Activated T-cell treated with anti-CD3 and anti-CD28 coated beads for 4 hours (primary cell): ENCODE measurements at regions not wholly inside any gene's neighbourhood (a gene's known extent, or its start where the extent isn't known, plus 50 kb on each side); places are given as distances from the start of the nearest gene placed in this dataset.

Experiments used
- DNase-seq: peaks from one replicate; pipeline ENCODE4 v3.0.0-alpha.2; 2020

DNA sequence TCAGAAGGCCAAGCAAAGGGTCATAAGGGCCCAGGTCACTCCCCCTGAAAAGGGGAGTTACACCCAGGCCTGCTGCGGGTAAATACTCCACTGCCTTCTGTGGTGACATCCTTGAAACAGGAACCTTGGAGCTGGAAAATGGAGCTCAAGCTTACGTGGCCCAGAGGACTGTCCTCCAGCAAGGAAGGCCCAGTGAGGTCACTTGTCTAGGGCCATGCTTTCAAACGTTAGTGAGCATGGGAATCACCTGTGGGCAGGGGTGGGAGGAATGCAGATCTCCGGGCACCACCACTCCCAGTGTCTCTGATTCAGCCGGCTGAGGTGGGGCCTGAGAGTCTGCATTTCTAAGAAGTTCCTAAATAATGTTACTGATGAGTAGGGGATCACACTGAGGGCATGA, 140.5 kb upstream of the CCND2 start:
- no peak for DNase-seq

DNA sequence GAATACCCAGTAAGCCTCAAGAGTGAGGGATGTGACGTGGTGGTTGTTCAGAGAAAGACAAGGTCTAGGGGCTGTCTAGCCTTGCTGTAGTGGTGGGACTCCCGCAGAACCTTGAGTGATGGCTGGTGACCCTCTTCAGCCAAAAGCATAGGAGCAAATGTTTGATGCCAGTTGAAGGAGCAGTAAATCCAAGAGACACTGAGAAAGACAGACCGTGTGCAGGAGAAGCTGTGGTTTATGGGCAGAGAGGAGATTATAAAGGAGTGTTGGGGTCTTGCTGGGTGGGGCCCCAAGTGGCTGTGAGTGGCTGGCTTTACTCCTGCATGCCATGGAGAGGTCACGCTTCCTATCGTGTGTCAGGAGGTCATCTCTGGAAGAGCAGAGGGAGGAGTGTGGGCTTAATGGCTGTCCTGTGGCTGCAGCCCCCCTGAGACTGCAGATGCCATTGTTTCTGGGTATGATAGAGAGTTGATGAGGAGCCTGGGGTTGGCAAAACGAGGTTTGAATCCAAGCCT, 152.0 kb upstream of the CCND2 start:
- DNase-seq, result no peak

DNA sequence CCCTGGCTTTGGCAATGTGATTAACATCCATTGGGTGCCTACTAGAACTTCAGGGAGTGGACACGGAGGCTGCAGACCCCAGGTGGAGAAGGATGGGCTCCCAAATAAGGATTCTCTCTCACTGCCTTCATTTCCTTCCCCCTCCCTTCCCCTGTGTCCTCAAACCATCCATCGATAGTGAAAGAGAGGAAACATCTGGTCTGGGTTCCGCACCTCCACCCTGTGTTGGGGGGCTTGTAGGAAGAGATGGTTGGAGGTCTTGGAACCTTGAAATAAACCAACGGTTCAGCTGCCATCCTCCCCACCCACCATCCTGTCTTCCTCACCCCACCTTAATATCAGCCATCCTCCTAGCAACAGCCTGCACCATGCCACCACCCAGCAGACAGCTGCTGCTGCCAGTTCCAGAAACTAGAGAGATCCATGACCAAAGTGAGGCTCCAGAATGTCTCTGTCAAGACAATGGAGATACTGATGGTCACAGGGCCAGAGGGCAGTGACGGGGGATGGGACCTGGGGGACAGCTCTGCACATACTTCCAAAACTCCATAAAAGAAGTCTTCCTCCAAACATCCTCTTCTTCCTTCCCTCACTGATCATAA, 153.1 kb upstream of the CCND2 start:
- DNase-seq, result no peak

DNA sequence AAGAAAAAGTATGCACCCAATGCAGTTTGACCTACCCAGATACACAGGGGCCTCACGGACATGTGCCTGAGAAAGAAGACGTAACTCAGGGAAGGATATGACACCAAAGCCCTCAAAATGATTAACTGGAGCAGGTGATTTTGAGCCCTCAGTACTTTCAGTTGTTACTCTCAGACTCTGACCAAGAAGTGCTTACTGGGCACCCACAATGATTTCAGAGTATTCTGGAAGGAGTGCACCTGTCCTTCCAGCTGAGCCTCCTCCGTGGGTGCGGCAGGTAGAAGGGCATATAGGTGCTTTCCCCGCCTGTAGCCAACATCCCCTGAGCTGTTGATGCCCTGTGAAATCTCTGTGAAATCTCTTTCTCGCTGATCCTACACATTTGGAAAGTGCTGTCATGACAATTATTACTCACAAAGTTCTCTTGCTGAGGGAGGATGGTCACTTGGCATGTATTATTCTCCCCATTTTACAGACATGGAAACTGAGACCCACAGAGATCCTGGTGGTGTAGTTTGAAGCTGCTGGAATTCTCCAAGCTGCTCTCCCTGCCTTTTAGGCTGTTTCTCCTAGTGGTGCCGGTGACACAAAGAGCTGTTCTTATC, 154.3 kb upstream of the CCND2 start:
- DNase-seq, result no peak

DNA sequence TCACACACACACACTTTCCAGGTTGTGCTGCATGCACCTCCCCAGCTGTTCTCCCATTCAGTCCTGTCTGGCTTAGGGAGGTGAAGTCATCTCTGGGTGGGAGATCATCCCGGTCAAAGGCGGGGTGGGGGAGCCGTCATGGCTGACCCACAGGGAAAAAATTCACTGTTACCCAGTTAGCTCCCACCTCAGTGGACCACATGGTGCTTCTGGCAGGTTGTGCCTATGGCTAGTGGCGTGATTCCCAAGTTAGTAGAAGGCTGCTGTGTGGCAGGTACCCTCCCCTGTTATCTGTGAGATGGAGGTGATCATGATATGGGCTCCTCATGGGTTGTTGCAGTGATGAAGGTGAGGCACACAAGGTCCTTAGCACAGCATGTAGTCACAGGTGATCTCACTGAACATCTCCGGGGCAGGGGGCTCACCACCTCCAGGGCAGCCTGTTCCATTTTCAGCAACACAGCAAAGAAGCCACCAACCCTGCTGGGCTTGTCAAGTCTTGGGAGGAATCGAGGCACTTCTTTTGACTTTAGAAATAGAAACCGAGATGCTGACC, 154.9 kb upstream of the CCND2 start:
- no peak for DNase-seq

DNA sequence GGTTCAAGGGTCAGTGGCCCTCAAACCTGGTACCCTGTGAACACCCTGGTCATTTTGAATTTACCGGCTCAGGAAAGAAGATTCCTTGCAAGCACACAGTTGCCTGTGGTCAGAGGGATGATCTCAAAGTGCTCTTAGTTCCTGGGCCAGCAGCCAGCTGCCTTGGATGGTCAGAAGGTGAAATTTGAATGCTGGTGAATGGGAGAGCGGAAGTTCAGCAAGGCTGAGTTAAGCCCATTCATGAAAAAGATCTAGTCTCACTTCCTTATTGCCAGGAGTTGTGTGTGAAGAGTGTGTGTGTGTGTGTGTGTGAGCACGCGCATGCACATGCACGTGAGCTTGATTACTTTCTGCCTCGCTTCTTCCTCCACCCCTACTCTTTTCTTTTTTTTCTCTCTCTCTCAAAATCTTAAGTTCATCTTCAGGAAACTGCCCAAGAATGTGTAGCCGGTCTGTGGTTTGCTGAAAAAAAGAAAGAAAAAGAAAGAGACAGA, 155.5 kb upstream of the CCND2 start:
- DNase-seq, result no peak

DNA sequence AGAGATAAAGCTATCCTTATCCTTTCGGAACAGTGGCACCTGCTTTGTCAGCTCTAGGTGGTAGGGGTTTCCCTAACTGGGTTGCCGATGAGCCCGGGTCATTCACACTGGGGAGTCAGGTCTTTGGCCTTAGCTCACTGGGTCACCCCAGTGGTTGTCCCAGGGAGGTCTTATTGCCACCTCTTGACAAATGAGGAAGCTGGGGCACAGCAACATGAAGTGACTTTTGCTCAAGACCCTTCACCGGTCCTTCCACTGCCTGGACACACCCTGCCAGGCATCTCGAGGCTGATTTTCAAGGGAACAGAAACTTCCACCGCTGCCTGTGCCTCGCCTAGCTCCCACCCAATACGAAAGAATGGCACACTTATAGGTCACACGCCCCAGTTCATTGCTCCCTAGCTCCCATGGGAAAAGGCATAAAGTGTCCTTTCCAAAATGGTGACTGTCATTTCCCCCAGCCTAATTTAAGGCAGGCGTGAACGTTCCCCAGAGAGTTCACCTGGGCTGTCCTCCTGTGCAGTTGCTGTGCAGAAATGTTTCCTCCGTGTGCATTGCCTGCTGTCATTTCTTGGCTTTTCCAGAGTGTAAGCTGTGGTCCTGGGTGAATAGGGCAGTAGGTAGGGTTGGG, 156.1 kb upstream of the CCND2 start:
- no peak for DNase-seq

DNA sequence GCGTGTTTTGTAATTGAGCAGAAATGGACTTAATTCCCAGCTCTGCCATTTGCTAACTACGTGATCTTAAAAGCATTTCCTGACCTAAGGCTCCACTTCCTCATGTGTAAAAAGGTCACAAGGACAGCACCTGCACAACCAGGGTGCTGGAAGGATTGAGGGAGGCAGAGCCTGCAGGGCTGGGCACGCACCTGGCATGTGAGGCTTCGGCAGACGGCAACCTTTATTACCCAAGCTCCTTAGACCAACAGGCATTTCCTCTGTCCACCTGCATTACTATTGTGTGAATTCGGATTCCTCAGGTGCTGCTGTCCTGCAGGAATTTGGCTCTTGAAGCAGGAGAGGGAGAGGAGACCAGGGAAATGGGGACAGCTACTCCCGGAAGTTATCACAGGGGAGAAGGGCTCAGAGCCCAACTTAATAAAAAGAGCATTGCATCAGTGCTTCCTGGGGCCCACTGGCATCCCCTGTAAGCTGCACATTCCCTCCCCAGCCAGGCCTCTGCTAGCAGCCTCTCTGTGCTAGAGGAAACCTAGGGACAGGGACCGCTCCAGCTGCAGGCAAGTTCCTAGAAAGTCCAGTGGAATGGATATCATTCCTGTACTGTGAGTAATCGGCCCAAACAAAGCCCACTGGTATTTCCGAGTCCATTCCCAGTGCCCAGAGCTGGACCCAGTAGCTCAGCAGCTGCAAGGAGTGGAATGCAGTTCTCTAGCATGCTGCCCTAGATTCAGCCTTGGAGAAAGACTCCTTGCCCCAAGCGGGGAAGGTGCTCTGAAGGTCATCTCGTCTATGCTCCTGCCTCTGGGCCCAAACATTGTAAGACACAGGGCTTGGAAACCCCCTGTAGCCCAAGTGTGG, 157.1 kb upstream of the CCND2 start:
- DNase-seq, result no peak

DNA sequence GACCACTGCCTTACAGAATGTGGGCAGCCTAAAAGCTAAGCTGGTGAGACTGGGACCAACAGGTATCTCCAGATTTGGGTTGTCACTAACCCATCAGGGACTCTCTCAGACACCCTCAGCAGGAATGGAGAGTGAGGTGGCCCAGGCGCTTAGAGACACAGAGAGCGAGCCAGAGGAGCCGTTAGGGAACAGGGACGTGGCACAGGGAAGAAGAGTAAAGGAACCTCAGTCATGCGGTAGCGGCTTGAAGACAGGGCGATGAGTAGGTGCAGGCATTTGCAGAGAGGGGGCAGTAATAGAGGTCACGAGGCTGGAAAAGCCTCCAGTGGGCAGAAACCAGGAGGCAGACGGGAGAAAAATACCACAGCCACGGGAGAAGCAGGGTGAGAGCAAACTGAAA, 158.0 kb upstream of the CCND2 start:
- DNase-seq, result no peak

DNA sequence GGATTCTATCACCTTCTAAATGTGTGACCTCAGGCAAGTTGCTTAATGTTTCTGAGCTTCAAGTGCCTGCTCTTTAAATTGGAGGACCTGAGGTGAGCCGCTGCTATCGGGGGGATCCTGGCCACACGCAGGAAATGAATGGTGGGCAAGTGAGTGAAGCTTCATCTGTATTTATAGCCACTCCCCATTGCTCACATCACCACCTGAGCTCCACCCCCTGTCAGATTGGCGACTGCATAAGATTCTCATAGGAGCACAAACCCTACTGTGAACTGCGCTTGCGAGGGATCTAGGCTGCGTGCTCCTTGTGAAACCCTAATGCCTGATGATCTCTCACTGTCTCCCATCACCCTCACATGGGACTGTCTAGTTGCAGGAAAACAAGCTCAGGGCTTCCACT, 158.6 kb upstream of the CCND2 start:
- no peak for DNase-seq

DNA sequence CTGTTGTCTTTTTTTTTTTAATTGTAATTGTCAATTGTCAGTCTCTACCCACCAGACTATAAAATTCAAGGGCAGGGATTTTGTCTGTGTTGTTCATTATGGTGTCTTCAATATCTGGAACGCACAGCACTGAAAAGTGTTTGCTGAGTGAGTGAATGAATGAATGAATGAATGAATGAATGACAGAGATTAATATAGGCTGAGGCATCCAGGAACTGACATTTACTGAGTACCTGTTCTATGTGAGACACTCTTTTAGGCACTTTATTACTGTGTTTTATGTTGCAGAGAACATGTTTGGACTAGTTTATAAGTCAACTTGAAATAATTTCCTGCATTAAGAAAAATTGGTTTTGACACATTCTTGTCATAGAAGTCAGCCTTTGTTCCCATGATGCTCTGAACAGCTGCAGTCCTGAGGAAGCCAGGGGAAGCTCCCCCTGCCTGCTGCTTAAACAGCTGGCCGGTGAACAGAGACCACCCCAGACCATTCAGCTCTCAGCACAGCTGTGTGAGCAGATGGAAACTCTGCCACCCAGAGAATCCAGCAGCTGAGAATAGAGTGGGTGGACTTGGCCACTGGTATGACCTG, 160.7 kb upstream of the CCND2 start:
- no peak for DNase-seq

DNA sequence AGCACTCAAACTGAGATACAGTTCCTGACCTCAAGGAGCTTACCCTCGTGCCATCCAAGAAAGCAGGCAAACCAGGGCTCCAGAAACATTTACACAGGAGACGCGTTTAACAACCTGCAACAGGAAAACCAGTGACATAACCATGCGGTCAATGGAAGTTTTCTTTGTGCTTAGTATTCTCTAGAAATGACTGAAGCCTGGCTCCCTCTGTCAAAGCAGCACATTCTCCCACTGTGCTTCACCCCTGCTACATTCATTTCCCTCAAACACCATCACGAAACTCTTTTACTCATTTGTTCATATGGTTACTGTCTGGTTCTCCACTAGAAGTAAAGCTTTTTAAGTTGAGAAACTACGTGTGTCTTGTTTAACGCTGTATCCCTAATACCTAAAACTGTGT, 161.3 kb upstream of the CCND2 start:
- DNase-seq, result no peak

DNA sequence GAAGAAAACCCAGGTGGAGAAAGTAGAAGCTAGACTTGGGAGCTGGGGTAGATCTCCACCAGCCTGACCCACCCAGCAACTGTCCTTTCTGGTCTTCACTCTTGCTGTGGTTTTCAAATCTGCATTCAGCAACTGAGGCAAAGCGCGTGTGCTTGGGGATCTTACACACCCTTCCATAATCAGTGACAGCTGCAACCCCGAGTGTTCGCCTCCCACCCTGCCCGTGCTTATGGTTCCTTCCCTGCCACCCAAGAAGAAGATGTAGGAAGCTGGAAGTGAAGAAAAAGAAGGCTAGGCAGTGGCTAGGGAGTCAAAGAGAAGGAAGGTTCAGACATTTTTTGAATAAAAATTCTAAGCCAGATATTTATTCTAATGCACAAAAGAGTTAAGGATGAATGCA, 162.6 kb upstream of the CCND2 start:
- no peak for DNase-seq

DNA sequence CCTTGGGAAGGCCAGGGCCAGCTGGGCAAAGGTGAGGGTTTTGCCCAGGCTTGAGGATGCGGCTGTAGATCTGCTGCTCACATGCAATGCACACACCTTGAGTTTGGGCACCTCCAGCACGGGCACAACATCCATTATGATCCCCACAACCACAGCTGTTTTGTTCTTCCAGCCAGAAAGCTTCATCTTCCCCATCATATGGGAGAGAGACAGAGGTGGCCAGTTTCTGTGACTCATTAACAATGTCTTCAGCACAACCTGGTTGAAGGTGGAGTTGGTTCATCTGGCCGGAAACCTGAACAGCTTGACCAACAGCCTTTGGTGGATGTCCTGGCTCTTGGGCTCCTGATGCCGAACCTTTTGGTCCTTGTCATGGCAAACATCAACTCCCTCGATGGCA, 163.7 kb upstream of the CCND2 start:
- DNase-seq, result no peak

DNA sequence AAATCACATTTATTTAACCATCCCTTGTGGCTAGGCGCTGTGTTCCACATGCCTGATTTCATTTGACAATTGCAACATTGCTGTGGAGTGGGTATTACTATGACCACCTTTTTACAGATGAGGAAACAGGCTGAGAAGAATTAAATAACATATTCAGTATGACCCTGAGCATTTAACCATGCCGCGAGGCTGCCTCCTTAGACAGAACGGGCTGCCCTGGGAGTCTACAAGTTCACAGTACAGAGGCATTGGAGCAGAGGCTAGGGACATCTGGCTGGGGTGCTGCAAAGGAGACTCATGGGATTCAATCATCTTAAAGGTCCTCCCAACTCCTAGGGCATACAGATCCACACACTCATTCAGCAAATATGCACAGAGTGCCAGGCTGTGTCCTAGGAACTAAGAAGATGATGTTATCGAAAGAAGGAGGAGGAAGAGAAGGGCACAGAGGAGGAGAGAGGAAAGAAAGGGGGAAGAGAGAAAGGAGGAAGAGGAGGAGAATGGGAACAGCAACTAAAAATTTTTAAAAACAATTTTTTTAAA, 164.7 kb upstream of the CCND2 start:
- no peak for DNase-seq

DNA sequence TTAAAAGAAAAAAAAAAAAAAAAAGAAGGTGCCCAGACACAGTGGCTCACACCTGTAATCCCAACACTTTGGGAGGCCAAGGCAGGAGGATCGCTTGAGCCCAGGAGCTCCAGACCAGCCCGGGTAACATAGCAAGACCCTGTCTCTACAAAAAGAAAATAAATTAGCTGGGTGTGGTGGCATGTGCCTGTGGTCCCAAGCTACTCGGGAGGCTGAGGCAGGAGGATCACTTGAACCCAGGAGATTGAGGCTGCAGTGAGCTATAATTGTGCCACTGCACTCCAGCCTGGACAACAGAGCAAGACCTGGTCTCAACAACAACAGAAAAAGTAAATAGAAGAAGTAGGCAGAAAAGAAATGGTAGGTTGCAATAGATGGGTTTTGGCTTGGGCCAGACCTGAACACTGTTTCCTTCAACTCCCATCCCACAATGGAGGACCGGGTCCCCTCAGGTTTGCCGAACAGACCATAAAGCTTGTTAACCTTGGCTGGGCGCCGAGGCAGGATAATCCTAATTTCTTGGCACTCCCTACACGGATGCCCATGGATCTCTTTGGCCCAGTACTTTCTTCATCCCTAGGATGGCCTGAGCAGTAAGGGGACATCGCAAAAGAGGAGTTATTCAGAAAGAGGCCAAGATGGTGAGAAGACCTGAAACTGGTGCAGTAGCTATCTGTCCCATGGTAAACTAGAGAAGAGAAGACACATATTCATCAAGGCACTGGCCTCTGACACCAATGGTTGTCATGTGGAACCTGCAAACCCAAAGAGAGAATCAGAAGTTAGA, 165.5 kb upstream of the CCND2 start:
- DNase-seq, result no peak

DNA sequence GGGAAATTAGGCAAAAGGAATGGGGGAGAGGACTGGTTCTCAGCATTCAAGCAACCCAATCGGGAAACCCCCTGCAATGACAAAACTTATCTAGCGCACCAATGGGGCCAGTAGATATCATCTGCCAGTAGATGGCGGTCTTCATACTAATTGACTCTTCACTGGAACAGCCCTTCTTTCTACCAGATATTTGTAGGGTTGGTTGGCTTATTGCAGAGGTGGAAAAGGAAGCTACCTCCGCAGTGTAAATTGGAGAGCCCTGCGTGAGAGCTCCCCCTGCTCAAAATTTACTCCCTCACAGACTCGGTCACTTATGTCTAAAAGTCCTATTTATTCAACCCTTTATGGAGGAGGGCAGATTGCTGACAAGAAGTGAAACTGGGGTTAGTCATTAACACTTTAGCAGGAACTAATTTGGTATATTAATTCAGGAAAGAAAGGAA, 166.1 kb upstream of the CCND2 start:
- peak; percentile 63 for DNase-seq

DNA sequence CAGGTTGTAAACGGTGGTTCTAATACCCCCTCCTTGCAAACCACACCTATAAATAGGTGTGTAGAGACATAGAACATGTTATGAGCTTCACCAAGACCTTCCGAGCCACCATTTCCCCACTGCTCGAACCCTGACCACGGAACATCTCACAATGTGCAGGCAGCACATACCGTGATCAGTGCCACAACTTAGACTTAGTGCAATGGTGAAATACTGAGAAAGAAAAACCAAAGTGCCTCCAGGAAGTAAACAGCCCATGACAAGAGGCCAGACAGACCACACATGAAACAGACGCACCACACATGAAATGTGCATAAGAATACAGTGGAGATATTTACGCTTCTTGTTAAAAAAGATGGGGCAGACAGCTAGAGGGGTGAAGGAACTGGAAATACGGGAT, 166.9 kb upstream of the CCND2 start:
- no peak for DNase-seq

DNA sequence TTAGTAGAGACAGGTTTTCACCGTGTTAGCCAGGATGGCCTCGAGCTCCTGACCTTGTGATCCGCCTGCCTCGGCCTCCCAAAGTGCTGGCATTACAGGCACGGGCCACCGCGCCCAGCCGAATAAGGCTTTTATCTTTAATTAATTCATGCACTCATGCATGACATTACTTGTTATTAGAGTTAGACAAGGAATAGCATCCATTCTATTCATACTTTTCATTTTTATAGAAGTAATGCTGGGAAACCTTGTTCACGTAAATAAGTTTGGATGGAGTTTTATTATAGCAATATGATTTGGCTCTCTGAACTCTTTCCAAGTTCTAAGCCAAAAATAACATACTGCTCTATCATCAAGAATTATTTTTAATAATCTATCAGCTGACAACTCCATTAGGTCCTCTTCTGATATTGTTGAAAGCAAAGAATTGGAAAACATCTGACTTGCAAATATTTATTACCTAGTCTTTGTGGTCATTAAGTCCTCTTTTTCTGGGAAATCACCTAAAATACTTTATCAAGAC, 168.8 kb upstream of the CCND2 start:
- DNase-seq, result no peak

DNA sequence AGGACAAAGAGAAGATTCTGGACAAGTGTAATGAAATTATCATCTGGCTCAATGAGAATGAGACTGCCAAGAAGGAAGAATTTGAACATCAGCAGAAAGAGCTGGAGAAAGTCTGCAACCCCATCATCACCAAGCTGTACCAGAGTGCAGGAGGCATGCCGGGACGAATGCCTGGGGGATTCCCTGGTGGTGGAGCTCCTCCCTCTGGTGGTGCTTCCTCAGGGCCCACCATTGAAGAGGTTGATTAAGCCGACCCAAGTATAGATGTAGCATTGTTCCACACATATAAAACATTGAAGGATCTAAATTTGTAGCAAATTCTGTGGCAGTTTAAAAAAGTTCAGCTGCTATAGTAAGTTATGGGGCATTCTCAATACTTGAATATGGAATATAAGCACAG, 174.3 kb upstream of the CCND2 start:
- no peak for DNase-seq

DNA sequence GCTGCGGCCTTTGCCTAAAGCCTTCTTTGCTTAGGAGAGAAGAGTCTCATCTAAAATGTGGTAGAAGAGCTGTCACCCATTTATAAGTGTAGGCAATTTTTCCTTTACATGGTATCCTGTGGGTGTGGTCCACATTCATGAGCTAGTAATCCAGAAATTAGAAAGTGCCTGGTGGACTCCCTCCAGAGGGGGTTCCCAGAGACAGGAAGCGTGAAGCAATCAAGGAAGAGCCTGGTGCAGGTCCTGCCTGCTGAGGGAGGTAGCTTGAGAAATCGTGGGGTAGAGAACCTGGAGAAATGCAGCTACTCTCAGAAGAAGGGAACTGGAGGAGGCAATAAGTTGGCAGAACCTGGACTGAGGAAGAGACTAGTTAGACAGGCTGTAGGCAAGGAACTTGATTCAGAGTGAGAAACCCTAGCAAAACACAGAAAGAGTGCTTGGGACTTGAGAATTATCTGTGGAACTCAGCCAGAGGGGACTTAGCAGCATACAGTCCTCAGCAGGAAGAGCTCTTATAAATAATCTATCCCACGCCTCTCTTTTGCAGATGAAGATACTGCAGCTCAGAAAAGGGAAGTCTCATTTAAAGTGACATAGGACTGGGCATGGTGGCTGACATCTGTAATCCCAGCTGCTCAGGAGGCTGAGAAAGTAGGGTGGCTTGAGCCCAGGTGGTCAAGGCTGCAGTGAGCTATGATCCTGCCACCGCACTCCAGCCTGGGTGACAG, 182.4 kb upstream of the CCND2 start:
- DNase-seq, result no peak
